Erythroblast (primary cell): ENCODE measurements at regions not wholly inside any gene's neighbourhood (a gene's known extent, or its start where the extent isn't known, plus 50 kb on each side); places are given as distances from the start of the nearest gene placed in this dataset.

Source experiments
- DNase-seq, 2 experiments: peaks; one replicate each; lab custom pipeline; 2025; lab: John Stamatoyannopoulos, UW
- GATA1 ChIP-seq: IDR thresholded peaks from 2 replicates; pipeline ENCODE4 v1.6.1; 2011; ENCODE audit warnings: low read depth, mild to moderate bottlenecking, control low read depth, low read length, moderate library complexity
- POLR2A ChIP-seq: IDR thresholded peaks from 2 replicates; pipeline ENCODE4 v1.6.1; 2011; ENCODE audit warnings: mild to moderate bottlenecking, low read length

- no peak for DNase-seq
- TF ChIP-seq GATA1 (no peak), POLR2A (no peak)
Measured at GRCh38 chr20:60913298-60913697, 338.8 kb upstream of the CDH4 start.

GRCh38 chr20:60921022-60921622 lies 330.9 kb upstream of the CDH4 start:
- TF ChIP-seq POLR2A, result no peak
- no peak for TF ChIP-seq GATA1
- no peak for DNase-seq

- TF ChIP-seq GATA1 (no peak), POLR2A (no peak)
- no peak for DNase-seq
Measured at GRCh38 chr20:60926831-60927230, 325.2 kb upstream of the CDH4 start.

- TF ChIP-seq GATA1, result no peak
- TF ChIP-seq POLR2A, result no peak
- DNase-seq, result no peak
Measured at GRCh38 chr20:60928341-60928740, 323.7 kb upstream of the CDH4 start.

GRCh38 chr20:60930023-60930790 lies 321.9 kb upstream of the CDH4 start:
- TF ChIP-seq POLR2A (no peak), GATA1 (no peak)
- DNase-seq, result no peak

GRCh38 chr20:60931696-60932095 lies 320.4 kb upstream of the CDH4 start:
- no peak for TF ChIP-seq POLR2A
- no peak for TF ChIP-seq GATA1
- no peak for DNase-seq

GRCh38 chr20:60934724-60935123 lies 317.3 kb upstream of the CDH4 start:
- DNase-seq, result no peak
- no peak for TF ChIP-seq POLR2A
- no peak for TF ChIP-seq GATA1

GRCh38 chr20:60935971-60936370 lies 316.1 kb upstream of the CDH4 start:
- no peak for DNase-seq
- TF ChIP-seq POLR2A, result no peak
- no peak for TF ChIP-seq GATA1

- no peak for DNase-seq
- TF ChIP-seq GATA1 (no peak), POLR2A (no peak)
Measured at GRCh38 chr20:60937585-60937984, 314.5 kb upstream of the CDH4 start.

- no peak for DNase-seq
- TF ChIP-seq GATA1, result no peak
- no peak for TF ChIP-seq POLR2A
Measured at GRCh38 chr20:60941379-60941778, 310.7 kb upstream of the CDH4 start.

- TF ChIP-seq GATA1, result no peak
- no peak for TF ChIP-seq POLR2A
- no peak for DNase-seq
Measured at GRCh38 chr20:60947819-60948218, 304.2 kb upstream of the CDH4 start.

GRCh38 chr20:60948224-60948623 lies 303.8 kb upstream of the CDH4 start:
- no peak for DNase-seq
- TF ChIP-seq GATA1 (no peak), POLR2A (no peak)

GRCh38 chr20:60950561-60950960 lies 301.5 kb upstream of the CDH4 start:
- DNase-seq, result no peak
- TF ChIP-seq POLR2A (no peak), GATA1 (no peak)

- no peak for TF ChIP-seq GATA1
- no peak for TF ChIP-seq POLR2A
- DNase-seq, result no peak
Measured at GRCh38 chr20:60950974-60951373, 301.1 kb upstream of the CDH4 start.
